Peyer's patch (tissue), 4 donors: ENCODE measurements at regions not wholly inside any gene's neighbourhood (a gene's known extent, or its start where the extent isn't known, plus 50 kb on each side); places are given as distances from the start of the nearest gene placed in this dataset.
A peak's percentile ranks its signal among the peaks of the same experiment; 100 is the strongest.

Experiments
- DNase-seq, 3 donors: peaks; one replicate each; pipeline ENCODE4 v3.0.0-alpha.2; 2017 to 2019
- H3K27ac ChIP-seq, 4 donors: fragments of 200-600 bp; sonication (generic); one replicate each; pipeline ENCODE4 v1.5.1; 2016 to 2019
- H3K27me3 ChIP-seq, 2 donors: fragments of 200-600 bp; sonication (generic); one replicate each; pipeline ENCODE4 v1.5.1; 2019
- H3K36me3 ChIP-seq, 3 donors: fragments of 200-600 bp; sonication (generic); one replicate each; pipeline ENCODE4 v1.5.1; 2016 to 2019
- H3K4me1 ChIP-seq, 4 donors: fragments of 200-600 bp; sonication (generic); one replicate each; pipeline ENCODE4 v1.5.1; 2016 to 2019
- H3K4me3 ChIP-seq, 4 donors: fragments of 200-600 bp; sonication (generic); 1 replicate in 3 of 4; 2 replicates in 1 of 4; pipeline ENCODE4 v1.5.1; 2016 to 2019; ENCODE audit warnings: mild to moderate bottlenecking in 1 of 4
- H3K9me3 ChIP-seq, 4 donors: fragments of 200-600 bp; sonication (generic); one replicate each; pipeline ENCODE4 v1.5.1; 2016 to 2019; ENCODE audit warnings: mild to moderate bottlenecking in 1 of 4
- POLR2A ChIP-seq, 2 donors: fragments of 450-650 bp; IDR thresholded peaks; one replicate each; pipeline ENCODE4 v1.5.1; 2017; ENCODE audit warnings: antibody characterized with exemption in 2 of 2, mild to moderate bottlenecking in 2 of 2, moderate library complexity in 2 of 2
- TF ChIP-seq, protein P1 (sequence below), 6 experiments: fragments of 450-650 bp in 4 of 6; fragments of 200-600 bp in 2 of 6; sonication (generic) in 1 of 6; IDR thresholded peaks; one replicate each; pipeline ENCODE4 v1.5.1; 2017 to 2019; ENCODE audit warnings: antibody characterized with exemption in 6 of 6, mild to moderate bottlenecking in 3 of 6, moderate library complexity in 1 of 6

DNA sequence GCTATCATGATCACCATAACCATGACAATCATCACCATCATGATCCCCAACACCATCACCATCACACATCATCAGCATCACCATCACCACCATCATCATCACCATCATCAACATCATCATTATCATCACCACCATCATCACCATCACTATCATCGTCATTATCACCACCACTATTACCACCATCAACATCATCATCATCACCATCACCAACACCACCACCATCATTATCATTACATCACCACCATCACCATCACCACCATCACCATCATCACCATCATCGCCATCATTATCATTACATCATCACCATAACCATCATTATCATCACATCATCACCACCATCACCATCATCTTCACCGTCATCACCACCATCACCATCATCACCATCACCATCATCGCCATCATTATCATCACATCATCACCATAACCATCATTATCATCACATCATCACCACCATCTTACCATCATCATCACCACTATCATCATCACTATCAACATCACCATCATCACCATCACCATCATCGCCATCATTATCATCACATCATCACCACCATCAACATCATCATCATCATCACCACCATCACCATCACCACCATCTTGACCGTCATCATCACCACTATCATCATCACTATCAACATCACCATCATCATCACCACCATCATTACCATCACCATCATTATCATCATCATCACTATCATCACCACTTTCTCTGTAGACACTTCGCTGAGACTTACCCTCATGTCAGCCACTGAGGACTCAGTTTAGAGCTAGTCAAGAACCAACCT lies 366.0 kb downstream of the C16orf95 start:
- H3K27me3 ChIP-seq: no peaks in the 10 kb centered on the region
- no peaks in the 10 kb centered on the region for H3K4me1 ChIP-seq
- no peak for TF ChIP-seq POLR2A (IDR thresholded peaks at IDR 0.05)
- TF ChIP-seq, protein P1, sequence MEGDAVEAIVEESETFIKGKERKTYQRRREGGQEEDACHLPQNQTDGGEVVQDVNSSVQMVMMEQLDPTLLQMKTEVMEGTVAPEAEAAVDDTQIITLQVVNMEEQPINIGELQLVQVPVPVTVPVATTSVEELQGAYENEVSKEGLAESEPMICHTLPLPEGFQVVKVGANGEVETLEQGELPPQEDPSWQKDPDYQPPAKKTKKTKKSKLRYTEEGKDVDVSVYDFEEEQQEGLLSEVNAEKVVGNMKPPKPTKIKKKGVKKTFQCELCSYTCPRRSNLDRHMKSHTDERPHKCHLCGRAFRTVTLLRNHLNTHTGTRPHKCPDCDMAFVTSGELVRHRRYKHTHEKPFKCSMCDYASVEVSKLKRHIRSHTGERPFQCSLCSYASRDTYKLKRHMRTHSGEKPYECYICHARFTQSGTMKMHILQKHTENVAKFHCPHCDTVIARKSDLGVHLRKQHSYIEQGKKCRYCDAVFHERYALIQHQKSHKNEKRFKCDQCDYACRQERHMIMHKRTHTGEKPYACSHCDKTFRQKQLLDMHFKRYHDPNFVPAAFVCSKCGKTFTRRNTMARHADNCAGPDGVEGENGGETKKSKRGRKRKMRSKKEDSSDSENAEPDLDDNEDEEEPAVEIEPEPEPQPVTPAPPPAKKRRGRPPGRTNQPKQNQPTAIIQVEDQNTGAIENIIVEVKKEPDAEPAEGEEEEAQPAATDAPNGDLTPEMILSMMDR (IDR thresholded peaks at IDR 0.05): no peak
- H3K27ac ChIP-seq: no peak overlapping the region
- H3K36me3 ChIP-seq: no peaks in the 10 kb centered on the region
- no peak overlapping the region for H3K4me3 ChIP-seq
- no peaks in the 10 kb centered on the region for H3K9me3 ChIP-seq
- no peak for DNase-seq

DNA sequence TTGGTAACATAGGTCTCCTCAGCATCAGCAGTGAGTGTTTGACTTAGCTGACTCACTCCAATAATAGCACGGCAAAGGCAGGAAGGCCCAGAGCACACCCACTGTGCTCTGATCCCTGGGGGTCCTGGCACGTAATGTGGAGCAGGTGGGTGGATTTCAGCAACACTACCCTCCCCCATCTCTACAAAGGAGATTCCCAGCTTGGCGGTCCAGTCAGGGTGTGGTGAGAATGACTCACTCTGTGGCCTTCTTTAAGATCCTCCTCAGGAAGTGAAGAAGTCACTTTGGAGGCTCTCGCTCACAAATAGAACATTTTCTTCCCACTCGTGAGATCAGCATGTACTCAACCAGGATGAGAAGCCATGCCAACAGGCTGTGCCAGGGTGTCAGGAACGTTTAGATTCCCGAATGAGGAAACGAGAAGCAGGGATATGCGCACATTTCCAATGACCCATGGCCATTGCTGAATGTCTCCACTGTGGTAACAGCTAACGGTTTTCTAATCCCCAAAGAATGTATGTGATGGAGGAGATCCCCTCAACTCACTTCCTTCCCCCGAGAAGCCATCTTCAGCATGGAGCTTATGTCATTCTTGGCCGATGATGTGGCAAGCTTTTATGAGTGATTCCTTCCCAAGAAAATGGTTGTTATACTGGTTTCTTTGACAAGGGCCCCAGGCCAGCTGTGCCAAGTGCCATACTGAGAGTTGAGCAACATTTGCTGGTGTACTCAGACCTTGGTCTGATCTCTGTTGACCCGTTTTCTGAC lies 365.2 kb downstream of the C16orf95 start:
- TF ChIP-seq POLR2A (IDR thresholded peaks at IDR 0.05): no peak
- TF ChIP-seq, protein P1 (IDR thresholded peaks at IDR 0.05): no peak
- Histone ChIP-seq H3K36me3 (no peaks in the 10 kb centered on the region), H3K9me3 (no peaks in the 10 kb centered on the region), H3K4me3 (no peak overlapping the region), H3K4me1 (no peaks in the 10 kb centered on the region), H3K27ac (no peak overlapping the region), H3K27me3 (no peaks in the 10 kb centered on the region)
- no peak for DNase-seq

DNA sequence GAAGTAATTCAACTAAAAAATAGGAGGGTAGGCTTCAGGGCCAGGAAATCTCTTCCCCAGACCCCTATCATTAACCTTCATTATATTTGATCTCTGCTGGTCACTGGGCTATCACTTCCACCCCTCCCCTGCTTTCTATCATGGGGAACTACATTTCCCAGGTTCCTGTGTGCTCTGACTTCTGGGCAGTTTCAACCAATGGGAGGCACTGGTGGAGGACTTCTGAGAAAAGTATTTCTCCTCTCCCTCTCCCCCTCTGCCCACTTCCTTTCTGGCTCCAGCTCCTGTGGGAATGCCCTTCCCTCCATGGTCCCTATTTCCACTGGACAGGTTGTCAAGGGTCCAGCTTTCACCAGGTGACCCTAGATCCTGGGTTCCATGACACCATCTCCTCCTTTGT lies 364.4 kb downstream of the C16orf95 start:
- H3K4me3 ChIP-seq: no peak overlapping the region
- DNase-seq: no peak
- TF ChIP-seq, protein P1 (IDR thresholded peaks at IDR 0.05): no peak
- H3K4me1 ChIP-seq: no peaks in the 10 kb centered on the region
- no peaks in the 10 kb centered on the region for H3K27me3 ChIP-seq
- no peak overlapping the region for H3K27ac ChIP-seq
- no peaks in the 10 kb centered on the region for H3K36me3 ChIP-seq
- no peaks in the 10 kb centered on the region for H3K9me3 ChIP-seq

DNA sequence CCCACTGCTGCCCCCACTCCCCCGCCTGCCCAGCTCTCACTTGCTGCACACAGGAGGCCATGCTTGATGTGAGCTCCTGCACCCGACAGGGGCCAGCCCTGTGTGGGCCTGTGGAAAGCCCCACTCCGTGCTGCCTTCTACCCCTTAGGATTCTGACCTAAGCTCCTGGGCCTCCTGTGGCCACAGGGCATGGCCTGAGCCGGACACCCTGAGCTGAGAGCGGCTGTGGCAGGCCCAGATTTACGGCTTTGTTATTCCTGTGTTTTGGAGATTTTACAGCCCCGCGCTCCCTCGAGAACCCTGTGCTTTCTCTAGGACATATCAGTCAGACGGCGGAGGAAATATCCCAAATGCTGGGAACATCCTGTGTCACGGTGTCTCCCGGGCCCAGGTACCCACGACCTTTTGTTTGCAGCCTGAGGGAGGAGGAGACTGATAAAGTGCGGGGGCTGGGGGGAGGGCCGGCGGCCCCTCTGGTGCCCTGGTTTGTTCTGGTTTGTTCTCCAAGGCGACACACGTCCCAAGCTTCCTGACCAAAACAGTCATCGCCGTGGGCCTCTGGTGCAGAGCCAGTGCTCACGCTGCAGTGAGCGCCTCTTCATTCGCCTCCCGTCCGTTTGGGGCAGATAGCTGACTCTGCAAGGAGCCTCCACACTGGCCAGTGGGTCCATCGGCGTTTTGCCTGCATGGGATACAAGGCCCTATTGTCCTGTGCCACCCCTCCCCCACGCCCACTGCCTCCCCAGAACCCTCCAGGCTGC lies 363.4 kb downstream of the C16orf95 start:
- TF ChIP-seq, protein P1 (IDR thresholded peaks at IDR 0.05): no peak
- TF ChIP-seq POLR2A (IDR thresholded peaks at IDR 0.05): no peak
- H3K4me3 ChIP-seq: no peak overlapping the region
- H3K27me3 ChIP-seq: no peaks in the 10 kb centered on the region
- no peak overlapping the region for H3K27ac ChIP-seq
- DNase-seq: no peak
- no peaks in the 10 kb centered on the region for H3K36me3 ChIP-seq
- no peaks in the 10 kb centered on the region for H3K4me1 ChIP-seq
- no peaks in the 10 kb centered on the region for H3K9me3 ChIP-seq

DNA sequence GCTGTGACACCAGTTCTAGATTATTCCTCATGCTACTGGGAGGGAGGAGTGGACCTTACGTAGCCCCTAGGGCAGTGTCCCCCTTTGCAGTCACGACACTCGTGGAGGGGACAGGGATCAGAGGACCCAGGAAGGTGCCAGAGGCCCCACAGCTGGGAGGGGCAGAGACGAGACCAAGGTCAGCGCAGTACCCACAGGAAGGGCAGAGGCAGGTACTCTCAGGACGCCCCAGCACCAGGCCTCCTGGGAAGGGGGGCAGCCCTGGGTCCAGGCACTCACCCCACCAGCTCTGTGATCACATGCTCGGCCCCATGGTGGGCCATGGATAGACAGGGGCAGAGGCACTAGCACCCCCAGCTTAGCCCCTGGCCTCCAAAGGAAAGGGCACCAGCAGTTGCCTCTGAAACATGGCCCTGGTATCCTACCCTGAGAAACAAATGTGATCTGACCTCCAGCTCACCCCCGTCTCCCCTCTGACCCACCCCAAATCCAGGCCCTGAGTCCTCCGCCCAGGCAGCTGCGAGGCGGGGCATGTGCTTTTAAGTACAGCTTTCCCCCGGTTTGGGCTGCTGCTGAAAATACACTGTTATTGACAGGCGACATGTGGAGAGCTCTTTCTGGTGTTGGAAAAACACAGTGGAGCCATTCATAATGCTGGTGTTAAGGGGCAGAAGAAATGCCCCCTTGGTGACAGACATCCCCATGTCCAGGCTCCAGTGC lies 361.9 kb downstream of the C16orf95 start:
- Histone ChIP-seq H3K27ac (no peak overlapping the region), H3K9me3 (no peaks in the 10 kb centered on the region), H3K4me3 (no peak overlapping the region), H3K4me1 (no peaks in the 10 kb centered on the region), H3K27me3 (no peaks in the 10 kb centered on the region), H3K36me3 (no peaks in the 10 kb centered on the region)
- TF ChIP-seq, protein P1 (IDR thresholded peaks at IDR 0.05): no peak
- no peak for TF ChIP-seq POLR2A (IDR thresholded peaks at IDR 0.05)
- DNase-seq: peak in 1 of 3 donors; percentile 32
